OCI-LY1 (cell line): ENCODE measurements at regions not wholly inside any gene's neighbourhood (a gene's known extent, or its start where the extent isn't known, plus 50 kb on each side); places are given as distances from the start of the nearest gene placed in this dataset.
"Not testable (repeated sequence)": the region's sequence is repeated elsewhere in the genome, so short reads cannot be mapped to it uniquely, and the experiment has no call there.

ENCODE experiments used
- CTCF ChIP-seq: fragments of 200-600 bp; sonication (generic), shearing (Covaris generic); IDR thresholded peaks from 2 replicates; pipeline ENCODE4 v1.5.1; 2017; ENCODE audit warnings: mild to moderate bottlenecking, antibody characterized with exemption, low read length, moderate library complexity, mixed read lengths
- EZH2 ChIP-seq: fragments of 200-600 bp; sonication (generic), shearing (Covaris generic); IDR thresholded peaks from 2 replicates; pipeline ENCODE4 v1.8.0; 2017; ENCODE audit warnings: borderline replicate concordance, mixed run types, mild to moderate bottlenecking, antibody characterized with exemption, low read length, moderate library complexity, mixed read lengths

DNA sequence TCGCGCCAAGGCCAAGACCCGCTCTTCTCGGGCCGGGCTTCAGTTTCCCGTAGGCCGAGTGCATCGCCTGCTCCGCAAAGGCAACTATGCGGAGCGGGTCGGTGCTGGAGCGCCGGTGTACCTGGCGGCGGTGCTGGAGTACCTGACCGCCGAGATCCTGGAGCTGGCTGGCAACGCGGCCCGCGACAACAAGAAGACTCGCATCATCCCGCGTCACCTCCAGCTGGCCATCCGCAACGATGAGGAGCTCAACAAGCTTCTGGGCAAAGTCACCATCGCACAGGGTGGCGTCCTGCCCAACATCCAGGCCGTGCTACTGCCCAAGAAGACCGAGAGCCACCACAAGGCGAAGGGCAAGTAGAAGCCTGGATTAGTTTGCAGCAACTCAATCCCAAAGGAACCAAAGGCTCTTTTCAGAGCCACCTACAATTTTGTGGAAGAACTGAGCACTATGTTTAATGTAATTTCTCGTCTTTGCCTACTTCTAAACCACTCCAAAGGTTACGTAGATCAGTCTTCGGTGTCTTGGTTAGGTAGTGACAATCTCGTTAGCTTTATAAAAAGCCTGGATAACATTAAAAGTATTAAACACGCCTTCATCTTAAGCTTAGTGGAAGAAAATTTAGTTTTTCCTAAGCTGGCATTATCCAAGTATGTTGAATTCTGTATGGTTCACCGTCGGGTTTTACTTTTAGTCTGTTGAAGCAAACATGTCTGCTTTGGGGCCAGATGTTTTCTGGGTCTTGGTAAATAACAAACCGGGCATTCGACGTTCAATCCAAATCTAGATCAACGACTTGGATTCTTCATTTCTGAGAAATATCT lies 103.7 kb downstream of the OR2B2 start:
- TF ChIP-seq CTCF, EZH2: not testable (repeated sequence)
